OCI-LY3 (cell line): ENCODE measurements at regions not wholly inside any gene's neighbourhood (a gene's known extent, or its start where the extent isn't known, plus 50 kb on each side); places are given as distances from the start of the nearest gene placed in this dataset.
A peak's percentile ranks its signal among the peaks of the same experiment; 100 is the strongest.

Source experiments
- H2AFZ ChIP-seq: fragments of 200-600, 300-600 bp; shearing (Covaris generic); 2 replicates; pipeline ENCODE4 v1.6.0; 2014; ENCODE audit warnings: antibody characterized with exemption, low read depth, low read length
- H3K27ac ChIP-seq: fragments of 200-600, 300-600 bp; sonication (generic); 2 replicates; pipeline ENCODE4 v1.5.1; 2014; ENCODE audit warnings: mild to moderate bottlenecking, low read length, moderate library complexity, mixed read lengths
- H3K27me3 ChIP-seq: fragments of 200-600, 300-600 bp; sonication (generic); 2 replicates; pipeline ENCODE4 v1.6.1; 2014; ENCODE audit warnings: low read depth, low read length, mixed read lengths
- H3K36me3 ChIP-seq: fragments of 200-600, 300-600 bp; sonication (generic); replicated peaks from 2 replicates; pipeline ENCODE3; 2014; ENCODE audit warnings: low read depth, low read length, mixed read lengths
- H3K4me1 ChIP-seq: fragments of 300-600, 200-600 bp; sonication (generic); 2 replicates; pipeline ENCODE4 v1.6.1; 2014; ENCODE audit warnings: low read length, mixed read lengths
- H3K4me2 ChIP-seq: fragments of 200-600, 300-600 bp; sonication (generic); 2 replicates; pipeline ENCODE4 v1.6.1; 2014; ENCODE audit warnings: low read length, mixed read lengths
- H3K4me3 ChIP-seq: fragments of 300-600, 200-600 bp; sonication (generic); 2 replicates; pipeline ENCODE4 v1.5.1; 2014; ENCODE audit warnings: antibody characterized with exemption, mild to moderate bottlenecking, low read length, moderate library complexity
- H3K79me2 ChIP-seq: fragments of 300-600, 200-600 bp; shearing (Covaris generic); 2 replicates; pipeline ENCODE4 v1.6.1; 2014; ENCODE audit warnings: mild to moderate bottlenecking, low read length, mixed read lengths
- H3K9ac ChIP-seq: fragments of 300-600, 200-600 bp; shearing (Covaris generic); 2 replicates; pipeline ENCODE4 v1.6.0; 2014; ENCODE audit warnings: mild to moderate bottlenecking, low read length, moderate library complexity
- H3K9me3 ChIP-seq: fragments of 200-600, 300-600 bp; shearing (Covaris generic); 2 replicates; pipeline ENCODE4 v1.6.1; 2014; ENCODE audit warnings: low read length, mixed read lengths; ENCODE audit not compliant: insufficient read depth
- H4K20me1 ChIP-seq: fragments of 200-600, 300-600 bp; sonication (generic); 2 replicates; pipeline ENCODE4 v1.6.1; 2016; ENCODE audit warnings: low read length, mixed read lengths; ENCODE audit not compliant: insufficient read depth
- CTCF ChIP-seq: fragments of 200-600, 300-600 bp; sonication (generic); IDR thresholded peaks from 2 replicates; pipeline ENCODE4 v1.5.1; 2014; ENCODE audit warnings: antibody characterized with exemption, low read length, low read depth
- EZH2phosphoT487 ChIP-seq: fragments of 200-600 bp; shearing (Covaris generic); IDR thresholded peaks from 2 replicates; pipeline ENCODE4 v1.6.1; 2018; ENCODE audit warnings: antibody characterized with exemption, mixed run types, low read depth

DNA sequence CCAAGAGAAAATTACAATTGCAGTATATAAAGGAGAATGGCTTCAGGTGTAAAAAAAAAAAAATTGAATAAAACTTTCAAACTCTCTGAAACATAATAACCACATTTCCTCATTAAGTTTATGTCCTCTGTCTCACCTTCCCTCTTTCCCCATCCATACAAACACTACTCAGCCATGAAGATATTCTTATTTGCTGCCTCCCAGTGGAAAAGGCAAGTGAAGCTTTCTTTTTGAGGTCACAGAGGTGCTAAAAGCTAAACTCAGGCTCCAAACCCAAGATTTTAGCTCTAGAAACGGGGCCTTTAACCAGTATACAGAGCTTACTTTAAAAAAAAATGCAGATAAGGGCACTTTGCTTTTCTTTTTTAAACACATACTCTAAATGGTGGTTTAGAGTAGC lies 1568.5 kb downstream of the FAM181B start:
- Histone ChIP-seq H4K20me1 (no peaks in the 10 kb centered on the region), H3K9me3 (no peaks in the 10 kb centered on the region), H3K36me3 (no peaks in the 10 kb centered on the region), H3K4me2 (no peak overlapping the region), H3K27ac (no peak overlapping the region), H2AFZ (no peak overlapping the region), H3K27me3 (no peaks in the 10 kb centered on the region), H3K79me2 (no peaks in the 10 kb centered on the region), H3K4me3 (no peak overlapping the region), H3K4me1 (no peaks in the 10 kb centered on the region), H3K9ac (no peak overlapping the region)
- peak; percentile 31; the same call in 1 of the 2 replicates for TF ChIP-seq CTCF
- TF ChIP-seq EZH2phosphoT487, result no peak

GRCh38 chr11:81159900-81160299 lies 1573.8 kb downstream of the FAM181B start:
- Histone ChIP-seq H3K36me3 (no peaks in the 10 kb centered on the region), H2AFZ (no peak overlapping the region), H3K79me2 (no peaks in the 10 kb centered on the region), H3K9ac (no peak overlapping the region), H3K27me3 (no peaks in the 10 kb centered on the region), H3K4me2 (no peak overlapping the region), H3K4me3 (no peak overlapping the region), H3K27ac (no peak overlapping the region), H4K20me1 (no peaks in the 10 kb centered on the region), H3K4me1 (no peaks in the 10 kb centered on the region), H3K9me3 (no peaks in the 10 kb centered on the region)
- TF ChIP-seq EZH2phosphoT487 (no peak), CTCF (no peak)

- TF ChIP-seq CTCF, result no peak
- no peak for TF ChIP-seq EZH2phosphoT487
- Histone ChIP-seq H3K9ac (no peak overlapping the region), H3K9me3 (no peaks in the 10 kb centered on the region), H4K20me1 (no peaks in the 10 kb centered on the region), H2AFZ (no peak overlapping the region), H3K27me3 (no peaks in the 10 kb centered on the region), H3K36me3 (no peaks in the 10 kb centered on the region), H3K4me3 (peak overlapping the region; percentile 26; the same call in 1 of the 2 replicates), H3K79me2 (no peaks in the 10 kb centered on the region), H3K4me2 (peak overlapping the region; percentile 56), H3K4me1 (peaks cover 20% of the 10 kb centered on the region), H3K27ac (no peak overlapping the region)
Observed at GRCh38 chr11:81135570-81135969, 1598.1 kb downstream of the FAM181B start.

DNA sequence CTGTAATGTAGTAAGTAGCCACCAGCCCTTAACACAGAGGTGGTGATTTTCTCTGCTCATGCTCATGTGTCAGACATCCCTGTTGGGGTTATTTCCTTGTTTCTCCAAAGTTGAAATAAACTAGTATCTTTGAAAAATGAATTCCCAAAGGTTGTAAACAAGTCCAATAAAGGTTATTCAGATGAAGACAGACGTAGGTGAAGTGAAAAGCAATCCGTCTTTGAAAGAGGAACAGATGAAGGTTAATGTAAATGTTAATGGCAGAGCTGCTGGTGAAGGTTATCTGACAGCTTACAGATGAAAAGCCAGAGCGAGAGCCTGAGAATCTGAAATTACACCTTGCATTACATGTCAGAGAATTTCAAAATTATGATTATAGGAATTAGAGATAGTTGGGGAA lies 1604.0 kb downstream of the FAM181B start:
- Histone ChIP-seq H2AFZ (no peak overlapping the region), H4K20me1 (no peaks in the 10 kb centered on the region), H3K79me2 (no peaks in the 10 kb centered on the region), H3K27ac (no peak overlapping the region), H3K4me1 (peaks cover 6% of the 10 kb centered on the region), H3K27me3 (no peaks in the 10 kb centered on the region), H3K4me3 (no peak overlapping the region), H3K4me2 (peak overlapping the region; percentile 16; the same call in 1 of the 2 replicates), H3K9me3 (no peaks in the 10 kb centered on the region), H3K36me3 (no peaks in the 10 kb centered on the region), H3K9ac (no peak overlapping the region)
- TF ChIP-seq CTCF, result no peak
- no peak for TF ChIP-seq EZH2phosphoT487
